ENCODE measurements at regions not wholly inside any gene's neighbourhood (a gene's known extent, or its start where the extent isn't known, plus 50 kb on each side); places are given as distances from the start of the nearest gene placed in this dataset.

DNA sequence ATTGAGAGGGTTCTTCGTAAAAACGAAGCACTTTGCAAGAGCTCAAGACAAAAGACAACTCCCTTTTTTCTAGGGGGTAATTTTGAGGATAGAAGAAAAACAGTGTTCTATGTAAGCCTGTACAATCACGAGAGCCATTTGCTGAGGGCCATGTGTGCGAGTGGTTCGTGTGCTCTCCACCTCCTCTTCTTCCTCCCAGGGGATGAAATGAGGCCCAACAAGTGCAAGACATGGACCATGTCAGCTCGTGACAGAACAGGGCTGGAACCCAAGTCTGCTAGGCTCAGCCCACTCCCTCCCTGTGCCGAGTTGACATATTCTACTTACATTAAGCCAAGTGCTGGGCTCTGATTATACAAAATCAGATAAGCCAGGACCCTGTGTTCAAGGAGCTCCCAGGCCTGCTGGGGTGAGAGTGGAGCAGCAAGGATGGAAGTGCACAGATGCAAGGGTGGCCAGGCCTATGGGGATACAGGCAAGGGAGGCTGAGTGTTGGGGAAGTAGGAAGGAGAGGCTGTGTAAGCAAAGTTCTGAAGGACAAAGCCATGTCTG is 97.9 kb upstream of the MSX2 start:
- TF ChIP-seq, protein P1, sequence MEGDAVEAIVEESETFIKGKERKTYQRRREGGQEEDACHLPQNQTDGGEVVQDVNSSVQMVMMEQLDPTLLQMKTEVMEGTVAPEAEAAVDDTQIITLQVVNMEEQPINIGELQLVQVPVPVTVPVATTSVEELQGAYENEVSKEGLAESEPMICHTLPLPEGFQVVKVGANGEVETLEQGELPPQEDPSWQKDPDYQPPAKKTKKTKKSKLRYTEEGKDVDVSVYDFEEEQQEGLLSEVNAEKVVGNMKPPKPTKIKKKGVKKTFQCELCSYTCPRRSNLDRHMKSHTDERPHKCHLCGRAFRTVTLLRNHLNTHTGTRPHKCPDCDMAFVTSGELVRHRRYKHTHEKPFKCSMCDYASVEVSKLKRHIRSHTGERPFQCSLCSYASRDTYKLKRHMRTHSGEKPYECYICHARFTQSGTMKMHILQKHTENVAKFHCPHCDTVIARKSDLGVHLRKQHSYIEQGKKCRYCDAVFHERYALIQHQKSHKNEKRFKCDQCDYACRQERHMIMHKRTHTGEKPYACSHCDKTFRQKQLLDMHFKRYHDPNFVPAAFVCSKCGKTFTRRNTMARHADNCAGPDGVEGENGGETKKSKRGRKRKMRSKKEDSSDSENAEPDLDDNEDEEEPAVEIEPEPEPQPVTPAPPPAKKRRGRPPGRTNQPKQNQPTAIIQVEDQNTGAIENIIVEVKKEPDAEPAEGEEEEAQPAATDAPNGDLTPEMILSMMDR (IDR thresholded peaks at IDR 0.05; ENCODE audit: poor library complexity): no peak
- TF ChIP-seq EZH2 (IDR thresholded peaks at IDR 0.05; ENCODE audit: borderline replicate concordance): no peak
